ENCODE measurements at regions not wholly inside any gene's neighbourhood (a gene's known extent, or its start where the extent isn't known, plus 50 kb on each side); places are given as distances from the start of the nearest gene placed in this dataset.
"Not testable (repeated sequence)": the region's sequence is repeated elsewhere in the genome, so short reads cannot be mapped to it uniquely, and the experiment has no call there.

DNA sequence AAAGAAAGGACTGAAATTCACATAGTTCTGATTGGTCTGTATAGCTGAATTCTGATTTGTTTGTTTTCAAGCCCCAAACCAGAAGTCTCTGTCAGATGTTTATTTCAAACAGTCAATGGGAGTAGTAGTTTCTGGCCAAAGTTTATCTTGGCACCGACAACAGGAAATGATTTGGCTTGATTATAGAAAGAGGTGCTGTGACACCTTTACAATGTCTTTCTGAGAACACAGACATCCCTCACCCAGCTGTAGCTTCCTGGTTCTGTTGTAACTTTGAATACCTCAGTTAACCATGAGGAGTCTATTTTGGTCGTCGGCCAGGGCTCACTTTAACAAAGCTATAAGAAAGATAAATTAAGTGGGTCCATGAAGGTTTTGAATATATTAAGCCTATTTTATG is 545.0 kb upstream of the ZNF804A start:
- no peaks in the 10 kb centered on the region for H3K36me3 ChIP-seq (ENCODE audit: control insufficient read depth, insufficient read depth, low read length)
- TF ChIP-seq, protein P1, sequence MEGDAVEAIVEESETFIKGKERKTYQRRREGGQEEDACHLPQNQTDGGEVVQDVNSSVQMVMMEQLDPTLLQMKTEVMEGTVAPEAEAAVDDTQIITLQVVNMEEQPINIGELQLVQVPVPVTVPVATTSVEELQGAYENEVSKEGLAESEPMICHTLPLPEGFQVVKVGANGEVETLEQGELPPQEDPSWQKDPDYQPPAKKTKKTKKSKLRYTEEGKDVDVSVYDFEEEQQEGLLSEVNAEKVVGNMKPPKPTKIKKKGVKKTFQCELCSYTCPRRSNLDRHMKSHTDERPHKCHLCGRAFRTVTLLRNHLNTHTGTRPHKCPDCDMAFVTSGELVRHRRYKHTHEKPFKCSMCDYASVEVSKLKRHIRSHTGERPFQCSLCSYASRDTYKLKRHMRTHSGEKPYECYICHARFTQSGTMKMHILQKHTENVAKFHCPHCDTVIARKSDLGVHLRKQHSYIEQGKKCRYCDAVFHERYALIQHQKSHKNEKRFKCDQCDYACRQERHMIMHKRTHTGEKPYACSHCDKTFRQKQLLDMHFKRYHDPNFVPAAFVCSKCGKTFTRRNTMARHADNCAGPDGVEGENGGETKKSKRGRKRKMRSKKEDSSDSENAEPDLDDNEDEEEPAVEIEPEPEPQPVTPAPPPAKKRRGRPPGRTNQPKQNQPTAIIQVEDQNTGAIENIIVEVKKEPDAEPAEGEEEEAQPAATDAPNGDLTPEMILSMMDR (IDR thresholded peaks at IDR 0.05; ENCODE audit: insufficient read depth, low read length, poor library complexity, severe bottlenecking), result no peak
- DNase-seq (ENCODE audit: extremely low read depth, insufficient read length), result no peak
- no peaks in the 10 kb centered on the region for H3K27me3 ChIP-seq (replicated peaks; ENCODE audit: control insufficient read depth, insufficient read depth, low read length)
- no peak overlapping the region for H3K4me3 ChIP-seq (replicated peaks; ENCODE audit: low read depth, low read length)

DNA sequence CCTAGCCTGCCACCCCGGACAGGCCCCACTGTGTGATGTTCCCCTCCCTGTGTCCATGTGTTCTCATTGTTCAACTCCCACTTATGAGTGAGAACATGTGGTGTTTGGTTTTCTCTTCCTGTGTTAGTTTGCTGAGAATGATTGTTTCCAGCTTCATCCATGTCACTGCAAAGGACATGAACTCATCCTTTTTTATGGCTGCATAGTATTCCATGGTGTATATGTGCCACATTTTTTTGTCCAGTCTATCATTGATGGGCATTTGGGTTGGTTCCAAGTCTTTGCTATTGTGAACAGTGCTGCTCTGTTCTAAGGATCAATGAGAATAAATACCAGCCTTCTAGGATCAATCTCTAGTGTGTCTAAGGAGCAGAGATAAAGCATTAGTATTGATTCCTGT is 543.9 kb upstream of the ZNF804A start:
- not testable (repeated sequence) for H3K4me3 ChIP-seq (replicated peaks; ENCODE audit: low read depth, low read length); H3K36me3 ChIP-seq (ENCODE audit: control insufficient read depth, insufficient read depth, low read length); H3K27me3 ChIP-seq (replicated peaks; ENCODE audit: control insufficient read depth, insufficient read depth, low read length); DNase-seq (ENCODE audit: extremely low read depth, insufficient read length)

DNA sequence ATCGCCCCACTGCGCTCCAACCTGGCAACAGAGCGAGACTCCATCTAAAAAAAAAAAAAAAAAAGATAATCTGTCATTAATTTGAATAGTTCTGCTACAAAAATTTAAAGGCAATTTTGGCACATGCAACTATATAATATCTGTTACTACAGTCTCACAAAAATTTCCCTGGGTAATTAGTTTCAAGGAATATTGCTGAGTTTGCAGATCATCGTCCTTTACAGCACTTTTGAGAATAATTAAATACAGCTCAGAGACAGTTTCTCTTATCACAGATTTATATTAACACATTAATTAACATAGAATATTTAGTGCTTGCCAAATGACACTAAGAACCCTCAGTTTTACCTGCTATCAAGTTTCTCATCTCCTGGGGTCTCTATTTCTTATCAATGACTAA is 540.4 kb upstream of the ZNF804A start:
- DNase-seq (ENCODE audit: extremely low read depth, insufficient read length), result no peak
- H3K36me3 ChIP-seq (ENCODE audit: control insufficient read depth, insufficient read depth, low read length), result no peaks in the 10 kb centered on the region
- TF ChIP-seq, protein P1 (IDR thresholded peaks at IDR 0.05; ENCODE audit: insufficient read depth, low read length, poor library complexity, severe bottlenecking), result no peak
- no peak overlapping the region for H3K4me3 ChIP-seq (replicated peaks; ENCODE audit: low read depth, low read length)
- no peaks in the 10 kb centered on the region for H3K27me3 ChIP-seq (replicated peaks; ENCODE audit: control insufficient read depth, insufficient read depth, low read length)

DNA sequence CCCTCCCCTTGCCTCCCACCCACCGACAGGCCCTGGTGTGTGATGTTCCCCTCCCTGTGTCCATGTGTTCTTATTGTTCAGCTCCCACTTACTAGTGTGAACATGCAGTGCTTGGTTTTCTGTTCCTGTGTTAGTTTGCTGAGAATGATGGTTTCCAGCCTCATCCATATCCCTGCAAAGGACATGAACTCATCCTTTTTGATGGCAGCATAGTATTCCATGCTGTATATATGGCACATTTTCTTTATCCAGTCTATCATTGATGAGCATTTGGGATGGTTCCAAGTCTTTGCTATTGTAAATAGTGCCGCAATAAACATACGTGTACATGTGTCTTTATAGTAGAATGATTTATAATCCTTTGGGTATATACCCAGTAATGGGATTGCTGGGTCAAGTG is 538.1 kb upstream of the ZNF804A start:
- H3K4me3 ChIP-seq (replicated peaks; ENCODE audit: low read depth, low read length); H3K27me3 ChIP-seq (replicated peaks; ENCODE audit: control insufficient read depth, insufficient read depth, low read length); DNase-seq (ENCODE audit: extremely low read depth, insufficient read length); H3K36me3 ChIP-seq (ENCODE audit: control insufficient read depth, insufficient read depth, low read length): not testable (repeated sequence)

DNA sequence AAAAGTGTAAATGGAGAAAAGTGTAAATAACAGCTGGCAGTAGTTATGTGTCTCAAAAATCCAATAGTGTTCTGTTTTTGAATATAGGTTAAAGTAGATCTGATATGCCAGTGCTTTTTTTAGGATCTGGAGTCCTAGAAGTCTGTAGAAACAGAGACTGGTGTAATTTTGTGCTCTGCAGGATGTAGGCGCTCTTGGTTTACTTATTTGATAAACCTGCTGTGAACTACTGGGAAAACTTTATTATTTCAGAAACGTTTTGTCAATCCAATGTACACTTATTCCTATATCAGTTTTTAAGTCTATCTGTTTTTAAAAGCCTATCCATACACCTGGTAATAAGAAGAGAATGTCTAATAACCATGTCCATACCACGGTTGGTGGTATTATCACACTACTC is 530.8 kb upstream of the ZNF804A start:
- no peak overlapping the region for H3K4me3 ChIP-seq (replicated peaks; ENCODE audit: low read depth, low read length)
- DNase-seq (ENCODE audit: extremely low read depth, insufficient read length), result no peak
- H3K27me3 ChIP-seq (replicated peaks; ENCODE audit: control insufficient read depth, insufficient read depth, low read length), result no peaks in the 10 kb centered on the region
- TF ChIP-seq, protein P1 (IDR thresholded peaks at IDR 0.05; ENCODE audit: insufficient read depth, low read length, poor library complexity, severe bottlenecking), result peak; percentile 19
- no peaks in the 10 kb centered on the region for H3K36me3 ChIP-seq (ENCODE audit: control insufficient read depth, insufficient read depth, low read length)

DNA sequence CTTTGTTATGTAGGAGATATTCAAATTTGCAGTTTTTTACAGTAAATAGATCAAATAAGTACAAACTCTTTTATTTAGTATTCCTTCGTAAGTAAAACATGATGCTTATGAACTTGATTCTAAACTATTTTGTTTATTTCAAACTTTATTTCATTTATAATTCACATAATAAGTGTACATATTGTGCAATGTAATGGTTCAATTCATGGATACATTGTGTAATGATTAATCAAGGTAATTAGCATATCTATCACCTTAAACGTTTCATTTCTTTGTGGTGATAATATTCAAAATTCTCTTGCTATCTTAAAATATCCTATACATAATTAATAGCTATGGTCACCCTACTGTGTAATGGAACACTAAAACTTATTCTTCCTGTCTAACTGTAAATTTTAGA is 525.9 kb upstream of the ZNF804A start:
- TF ChIP-seq, protein P1 (IDR thresholded peaks at IDR 0.05; ENCODE audit: insufficient read depth, low read length, poor library complexity, severe bottlenecking), result no peak
- Histone ChIP-seq H3K36me3 (ENCODE audit: control insufficient read depth, insufficient read depth, low read length) (no peaks in the 10 kb centered on the region), H3K27me3 (replicated peaks; ENCODE audit: control insufficient read depth, insufficient read depth, low read length) (no peaks in the 10 kb centered on the region), H3K4me3 (replicated peaks; ENCODE audit: low read depth, low read length) (no peak overlapping the region)
- no peak for DNase-seq (ENCODE audit: extremely low read depth, insufficient read length)

DNA sequence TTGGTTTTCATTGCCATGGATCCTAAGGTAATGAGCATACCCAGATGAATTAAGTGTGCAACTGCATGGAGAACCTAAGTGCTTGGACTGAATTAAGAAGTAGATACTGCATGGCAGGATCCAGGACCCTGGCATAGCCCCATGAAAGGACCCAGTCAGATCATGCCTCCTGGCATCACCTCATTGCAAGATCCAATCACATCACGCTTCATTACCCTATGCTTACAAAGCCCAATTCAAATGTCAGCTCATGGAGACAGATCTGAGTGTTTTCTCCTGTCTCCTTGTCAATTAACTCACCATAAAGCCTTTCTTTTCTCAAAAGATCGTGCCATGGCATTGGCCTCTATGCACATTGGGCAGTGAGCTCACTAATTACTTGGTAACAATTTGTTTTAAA is 519.8 kb upstream of the ZNF804A start:
- Histone ChIP-seq H3K4me3 (replicated peaks; ENCODE audit: low read depth, low read length) (no peak overlapping the region), H3K27me3 (replicated peaks; ENCODE audit: control insufficient read depth, insufficient read depth, low read length) (no peaks in the 10 kb centered on the region), H3K36me3 (ENCODE audit: control insufficient read depth, insufficient read depth, low read length) (no peaks in the 10 kb centered on the region)
- DNase-seq (ENCODE audit: extremely low read depth, insufficient read length), result no peak
- TF ChIP-seq, protein P1 (IDR thresholded peaks at IDR 0.05; ENCODE audit: insufficient read depth, low read length, poor library complexity, severe bottlenecking), result no peak

Measured in GM06990 (cell line).